ENCODE measurements at regions not wholly inside any gene's neighbourhood (a gene's known extent, or its start where the extent isn't known, plus 50 kb on each side); places are given as distances from the start of the nearest gene placed in this dataset.

DNA sequence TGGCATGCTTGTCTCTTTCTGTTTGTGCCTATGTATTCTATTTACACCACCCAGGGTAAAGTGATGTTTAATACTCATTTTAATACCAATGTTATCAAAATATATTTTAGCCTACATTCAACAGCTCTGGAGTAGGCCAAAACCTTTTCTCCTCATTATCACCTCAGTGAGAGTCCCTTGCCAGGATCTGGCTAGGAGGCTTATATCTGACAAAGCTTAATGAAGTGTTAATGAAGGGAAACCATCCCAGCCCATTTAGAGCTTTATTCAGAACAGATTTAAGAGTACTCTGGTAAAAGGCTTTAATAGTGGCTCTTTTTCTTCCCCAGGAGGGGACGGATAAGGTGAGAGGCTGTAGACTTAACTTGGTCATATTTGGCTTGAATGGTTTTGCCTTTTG is 137.6 kb downstream of the GRIN2B start:
- ATAC-seq (no peak), DNase-seq (ENCODE audit: low spot score) (no peak)

GRCh38 chr12:13841358-13841757 is 140.0 kb downstream of the GRIN2B start:
- no peak for ATAC-seq
- DNase-seq (ENCODE audit: low spot score), result no peak

DNA sequence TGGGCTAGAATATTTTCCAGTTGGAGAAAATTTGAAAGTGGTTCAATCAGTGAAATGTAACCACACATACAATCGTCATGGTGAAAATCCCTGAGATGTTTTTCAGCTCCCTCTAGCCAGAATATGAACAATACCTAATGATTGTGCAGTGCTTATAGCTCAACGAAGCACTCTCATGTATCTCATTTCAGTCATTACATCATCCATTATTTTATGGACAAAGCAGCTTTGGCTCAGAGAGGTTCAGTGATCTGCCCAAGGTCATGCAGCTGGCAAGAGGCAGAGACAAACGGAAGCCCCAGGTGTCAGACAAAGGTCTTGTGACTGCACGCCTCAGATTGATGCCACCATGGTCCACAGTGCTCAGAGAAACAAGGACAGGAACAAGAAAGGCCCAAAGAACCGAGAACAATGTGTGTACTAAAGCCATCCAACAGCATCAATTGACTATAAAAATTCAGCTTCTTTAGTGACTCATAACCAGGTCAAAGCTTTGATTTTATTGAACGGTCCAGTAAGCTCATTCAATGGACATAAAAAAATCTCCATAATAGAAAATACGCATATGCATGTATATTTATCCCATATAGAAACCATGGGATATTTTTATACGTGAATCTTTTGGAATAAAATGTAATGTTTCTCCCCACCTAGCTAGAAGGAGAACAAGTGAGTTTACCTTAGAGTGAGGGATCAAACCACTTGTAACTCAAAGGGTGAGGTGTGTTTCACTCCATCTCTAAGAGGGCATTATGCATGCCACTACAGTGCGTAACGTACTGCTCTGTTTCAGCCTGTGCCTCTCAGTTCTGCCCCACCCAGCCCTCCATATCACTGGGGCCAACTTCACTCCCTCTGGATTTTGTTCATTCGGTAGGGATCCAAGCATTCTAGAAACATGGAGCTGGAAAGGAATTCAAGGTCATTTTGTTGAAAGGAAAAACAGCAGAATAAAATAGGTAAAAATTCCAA is 141.8 kb downstream of the GRIN2B start:
- DNase-seq (ENCODE audit: low spot score), result no peak
- ATAC-seq, result no peak

- DNase-seq (ENCODE audit: low spot score), result no peak
Observed at GRCh38 chr12:13836099-13836498, 145.3 kb downstream of the GRIN2B start.

DNA sequence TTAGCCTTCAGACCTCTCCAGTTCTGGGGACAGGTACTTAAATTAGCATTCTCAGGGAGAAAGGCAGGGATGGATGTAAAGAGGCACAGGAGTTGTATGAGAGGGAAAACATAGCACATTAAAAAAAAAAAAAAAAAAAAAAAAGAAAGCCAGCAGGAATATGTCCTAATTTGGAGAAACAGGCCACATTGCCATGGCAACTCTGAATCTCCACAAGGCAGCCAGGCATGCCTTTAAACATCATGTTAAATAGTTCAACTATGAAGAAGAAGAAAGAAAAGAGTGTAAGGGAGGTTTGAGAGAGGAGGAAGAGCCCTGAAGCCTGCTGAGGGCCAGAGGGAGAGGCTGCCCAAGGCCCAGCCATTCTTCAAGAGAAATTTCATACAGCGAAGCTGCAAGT is 145.8 kb downstream of the GRIN2B start:
- no peak for DNase-seq (ENCODE audit: low spot score)
- no peak for ATAC-seq

More at GRCh38 chr12:13836099-13836498, 145.3 kb downstream of the GRIN2B start:
- no peak for ATAC-seq

DNA sequence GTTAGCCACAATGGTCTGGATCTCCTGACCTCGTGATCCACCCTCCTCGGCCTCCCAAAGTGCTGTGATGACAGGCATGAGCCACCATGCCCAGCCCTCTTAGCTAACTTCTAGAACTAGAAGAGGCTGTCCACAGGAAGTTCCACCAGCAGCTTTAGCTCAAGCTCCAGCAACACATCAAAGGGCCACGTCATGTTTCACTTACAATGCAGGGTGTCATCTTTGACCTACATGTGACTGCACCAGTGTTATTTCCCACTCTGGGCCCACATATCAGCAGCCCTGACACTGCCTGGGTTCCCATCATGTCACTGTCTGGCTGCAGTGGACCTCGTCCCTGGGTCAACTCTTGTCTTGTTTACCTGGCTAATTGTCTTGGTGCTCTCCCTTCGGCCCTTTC is 147.2 kb downstream of the GRIN2B start:
- DNase-seq (ENCODE audit: low spot score), result no peak
- no peak for ATAC-seq

DNA sequence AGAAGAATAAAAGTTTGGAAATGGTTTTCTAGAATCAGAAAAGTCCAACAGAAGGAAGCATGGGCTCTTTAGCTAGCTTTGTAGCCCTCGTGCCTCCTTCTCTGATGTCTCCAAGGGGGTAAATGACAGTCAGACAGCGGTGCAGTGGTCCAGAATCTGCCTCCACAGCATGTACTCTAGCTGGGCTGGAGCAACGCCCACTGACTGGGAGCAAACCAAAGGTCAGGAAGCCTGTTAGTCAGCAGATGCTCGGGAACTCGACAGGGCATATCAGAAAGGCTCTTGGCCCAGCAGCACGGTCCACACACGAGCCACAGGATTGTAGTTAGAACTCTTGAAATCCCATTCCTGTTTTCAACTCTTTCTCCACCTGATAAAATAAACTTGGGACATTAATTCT is 164.3 kb downstream of the GRIN2B start:
- peak; percentile 95 for ATAC-seq

DNA sequence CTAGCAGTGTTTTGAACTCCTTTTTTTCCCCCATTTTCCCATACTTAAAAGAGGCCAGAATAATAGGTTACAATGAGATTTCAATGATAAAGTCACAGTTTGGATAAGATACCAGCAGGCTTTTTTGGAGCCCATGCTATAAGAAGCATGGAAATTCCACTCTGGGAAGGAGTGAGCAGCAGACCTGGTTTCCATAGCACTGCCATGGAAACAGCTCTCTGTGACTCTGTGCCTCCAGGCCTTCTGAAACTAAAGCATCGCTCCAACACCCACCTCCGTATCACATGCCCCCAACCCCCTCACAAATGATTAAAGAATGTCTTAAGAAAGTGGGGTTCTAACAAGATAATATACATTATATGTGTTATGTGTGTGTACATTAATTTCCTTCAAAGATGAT is 165.0 kb downstream of the GRIN2B start:
- DNase-seq (ENCODE audit: low spot score) (no peak), ATAC-seq (no peak)

More for the DNA sequence above, 164.3 kb downstream of the GRIN2B start:
- DNase-seq (ENCODE audit: low spot score), result peak; percentile 49

GRCh38 chr12:13812168-13812567 is 169.2 kb downstream of the GRIN2B start:
- DNase-seq (ENCODE audit: low spot score) (no peak), ATAC-seq (no peak)

GRCh38 chr12:13811061-13811460 is 170.3 kb downstream of the GRIN2B start:
- ATAC-seq, result no peak
- DNase-seq (ENCODE audit: low spot score), result no peak

GRCh38 chr12:13805041-13805440 is 176.4 kb downstream of the GRIN2B start:
- ATAC-seq, result no peak
- DNase-seq (ENCODE audit: low spot score), result no peak

DNA sequence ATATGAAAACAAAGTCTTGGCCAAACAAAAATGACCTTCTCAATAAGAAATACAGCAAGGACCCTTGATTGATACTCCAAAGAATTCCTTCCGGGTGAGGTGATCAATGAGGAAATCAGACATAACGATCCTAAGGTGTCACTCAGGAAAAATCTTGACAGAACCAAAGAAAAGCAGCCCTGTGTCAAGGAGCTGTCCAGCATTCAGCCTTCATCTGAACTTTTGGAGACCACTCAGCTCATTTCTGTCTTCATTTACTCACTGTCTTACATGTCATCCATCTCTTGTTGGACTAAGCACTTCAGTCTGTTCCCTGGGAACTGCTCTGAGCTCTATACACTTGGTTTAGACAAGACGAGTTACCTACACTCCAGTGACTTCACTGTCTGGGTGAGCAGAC is 179.9 kb downstream of the GRIN2B start:
- ATAC-seq, result no peak
- no peak for DNase-seq (ENCODE audit: low spot score)

DNA sequence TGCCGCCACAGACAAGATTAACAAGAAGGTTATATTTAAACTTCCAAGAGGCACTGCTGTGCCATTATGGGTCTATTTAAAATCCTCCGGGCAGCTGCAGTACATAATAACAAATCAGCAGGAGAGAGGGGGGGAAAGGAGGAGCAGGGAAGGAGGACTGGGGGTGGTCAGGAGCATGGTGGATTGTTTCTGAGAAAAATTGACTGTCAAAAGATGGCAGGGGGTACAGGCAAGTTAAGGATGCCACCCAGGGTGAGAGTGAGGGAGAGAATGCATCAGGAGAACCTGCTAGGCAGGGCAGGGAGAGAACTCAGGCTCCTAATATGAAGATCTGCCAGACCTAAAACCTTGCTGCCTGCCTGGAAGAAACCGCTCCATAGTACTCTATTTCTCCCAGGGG is 181.8 kb downstream of the GRIN2B start:
- no peak for DNase-seq (ENCODE audit: low spot score)

DNA sequence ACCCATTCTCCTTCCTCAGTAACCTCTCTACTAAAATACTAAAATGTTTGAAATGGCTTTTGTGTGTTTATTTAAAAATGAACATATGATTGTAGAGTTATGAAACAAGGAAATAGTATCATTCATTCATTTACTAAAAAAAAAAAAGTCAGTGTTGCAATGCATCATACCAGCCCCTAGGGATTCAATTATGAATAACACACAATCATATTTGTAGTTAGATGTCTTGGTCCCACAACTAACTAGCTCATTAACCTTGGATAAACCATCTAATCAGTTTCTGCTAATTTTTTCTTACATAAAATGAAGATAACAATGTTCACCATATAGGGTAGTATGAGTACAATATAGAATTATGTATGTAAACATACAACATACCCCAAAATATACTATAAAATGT is 183.2 kb downstream of the GRIN2B start:
- ATAC-seq (no peak), DNase-seq (ENCODE audit: low spot score) (no peak)

More for the DNA sequence above, 181.8 kb downstream of the GRIN2B start:
- no peak for ATAC-seq

DNA sequence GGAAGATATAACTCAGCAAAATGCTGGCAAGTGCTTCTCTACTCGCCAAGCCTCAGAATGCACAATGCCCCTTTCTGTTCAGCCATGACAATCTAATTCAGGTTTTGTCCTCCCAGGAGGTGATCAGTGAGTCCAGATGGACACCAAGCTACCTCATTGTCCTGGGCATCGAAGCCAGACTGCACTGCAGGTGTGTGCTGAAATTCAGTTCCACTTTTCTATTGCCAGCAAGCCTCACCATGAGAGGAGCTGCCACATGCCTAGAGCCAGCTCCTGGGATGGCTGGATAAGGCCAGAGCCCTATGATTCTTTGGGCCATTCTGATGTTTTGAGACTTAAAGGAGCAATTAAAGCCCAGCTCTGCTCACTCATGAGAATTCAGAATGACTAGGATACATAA is 186.7 kb downstream of the GRIN2B start:
- ATAC-seq (no peak), DNase-seq (ENCODE audit: low spot score) (no peak)

DNA sequence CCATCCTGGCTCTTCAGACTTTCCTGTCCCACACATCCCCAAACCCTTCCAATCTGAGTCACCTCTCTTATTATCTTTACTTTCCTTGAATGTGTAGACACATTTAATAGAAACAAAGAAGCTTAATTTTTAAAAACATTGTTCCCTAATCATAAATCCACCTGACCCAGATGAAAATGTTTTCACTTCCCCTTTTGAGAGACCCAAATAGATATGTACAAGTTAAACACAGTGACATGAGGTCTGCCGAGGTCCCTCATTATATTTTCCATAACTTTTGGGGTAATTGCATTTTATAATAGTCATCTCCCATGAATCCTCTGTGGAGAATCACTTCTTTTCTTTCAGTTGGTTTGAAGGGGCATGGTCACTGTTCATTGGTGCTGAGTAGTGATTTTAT is 191.1 kb downstream of the GRIN2B start:
- no peak for ATAC-seq

GRCh38 chr12:13788626-13789025 is 192.8 kb downstream of the GRIN2B start:
- DNase-seq (ENCODE audit: low spot score) (no peak), ATAC-seq (no peak)

More for the DNA sequence above, 191.1 kb downstream of the GRIN2B start:
- no peak for DNase-seq (ENCODE audit: low spot score)

DNA sequence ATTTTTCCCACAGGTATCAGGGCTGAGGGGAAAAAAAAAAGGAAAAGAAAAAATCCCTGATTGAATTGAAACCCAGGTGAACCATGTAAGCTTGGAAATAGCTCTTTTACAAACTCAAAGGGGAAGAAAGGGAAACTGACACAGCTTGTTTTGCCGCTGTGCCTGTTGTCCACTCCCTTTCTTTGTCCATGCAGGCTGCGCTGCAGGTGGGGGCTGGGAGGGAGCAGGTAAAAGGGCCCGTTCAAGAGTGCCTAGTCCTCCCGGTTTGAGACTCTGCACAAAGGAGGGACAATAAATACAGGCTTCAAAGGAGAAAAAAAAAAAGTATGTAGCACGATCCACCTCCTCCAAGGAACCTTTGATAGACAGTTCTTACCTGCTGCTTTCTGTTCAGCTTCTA is 194.8 kb downstream of the GRIN2B start:
- ATAC-seq, result no peak
- DNase-seq (ENCODE audit: low spot score), result no peak

GRCh38 chr12:13784504-13784903 is 196.9 kb downstream of the GRIN2B start:
- ATAC-seq (no peak), DNase-seq (ENCODE audit: low spot score) (no peak)

DNA sequence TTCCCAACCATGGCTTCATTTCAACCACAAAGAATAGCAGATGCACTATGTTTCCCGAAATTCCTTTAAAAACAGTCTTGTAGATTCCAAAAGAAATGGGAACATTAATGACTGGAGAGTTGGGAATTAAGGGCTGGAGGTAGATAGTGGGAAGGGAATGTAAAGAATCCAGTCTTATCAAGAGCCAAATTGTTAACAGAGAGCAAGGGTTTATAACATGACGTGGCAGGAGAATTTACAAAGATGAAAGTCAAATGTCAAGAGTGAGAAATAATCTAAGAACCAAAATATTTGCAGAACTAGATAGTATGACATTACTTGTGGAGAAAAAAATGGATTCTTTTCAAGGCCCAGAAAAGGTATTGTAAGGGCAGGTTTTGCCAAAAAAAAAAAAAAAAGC is 200.9 kb downstream of the GRIN2B start:
- ATAC-seq, result no peak

GRCh38 chr12:13777374-13777773 is 204.0 kb downstream of the GRIN2B start:
- no peak for ATAC-seq
- no peak for DNase-seq (ENCODE audit: low spot score)

More for the DNA sequence above, 200.9 kb downstream of the GRIN2B start:
- DNase-seq (ENCODE audit: low spot score), result no peak

- DNase-seq (ENCODE audit: low spot score) (no peak), ATAC-seq (no peak)
Observed at GRCh38 chr12:13772264-13772663, 209.1 kb downstream of the GRIN2B start.

- ATAC-seq (no peak), DNase-seq (ENCODE audit: low spot score) (no peak)
Observed at GRCh38 chr12:13770576-13770975, 210.8 kb downstream of the GRIN2B start.

Measured in left lobe of liver (tissue), 2 donors.